Activated naive CD8-positive, alpha-beta T cell treated with anti-CD3 and anti-CD28 coated beads, Interleukin-2, amount 50 U/mL, for 24 hours (primary cell): ENCODE measurements at regions not wholly inside any gene's neighbourhood (a gene's known extent, or its start where the extent isn't known, plus 50 kb on each side); places are given as distances from the start of the nearest gene placed in this dataset.
A peak's percentile ranks its signal among the peaks of the same experiment; 100 is the strongest.
"Not testable (repeated sequence)": the region's sequence is repeated elsewhere in the genome, so short reads cannot be mapped to it uniquely, and the experiment has no call there.

Experiments used
- ATAC-seq: fragments of 150-1000 bp; cut with Tn5 transposase; one replicate; pipeline ENCODE4 v1.10.0; 2021
- DNase-seq: peaks from one replicate; pipeline ENCODE4 v3.0.0; 2021
- H3K27ac Mint-ChIP-seq: one replicate; pipeline ENCODE4 v1.8.0; 2021; ENCODE audit warnings: mild to moderate bottlenecking, mixed read lengths
- H3K27me3 Mint-ChIP-seq: one replicate; pipeline ENCODE4 v1.8.0; 2021; ENCODE audit warnings: mixed read lengths
- H3K36me3 Mint-ChIP-seq: one replicate; pipeline ENCODE4 v1.8.0; 2021; ENCODE audit warnings: low read depth, mixed read lengths
- H3K4me1 Mint-ChIP-seq: one replicate; pipeline ENCODE4 v1.8.0; 2021; ENCODE audit warnings: mixed read lengths
- H3K4me3 Mint-ChIP-seq: one replicate; pipeline ENCODE4 v1.8.0; 2021; ENCODE audit warnings: mild to moderate bottlenecking, moderate library complexity, mixed read lengths
- H3K9me3 Mint-ChIP-seq: one replicate; pipeline ENCODE4 v1.8.0; 2021; ENCODE audit warnings: mixed read lengths

GRCh38 chr10:133689897-133690296, 63.3 kb upstream of the FRG2B start:
- not testable (repeated sequence) for H3K4me3 Mint-ChIP-seq, ATAC-seq, DNase-seq, H3K9me3 Mint-ChIP-seq, H3K27me3 Mint-ChIP-seq, H3K36me3 Mint-ChIP-seq, H3K27ac Mint-ChIP-seq, H3K4me1 Mint-ChIP-seq

GRCh38 chr10:133688441-133688912, 61.9 kb upstream of the FRG2B start:
- peak; percentile 11 for ATAC-seq
- H3K4me3 Mint-ChIP-seq, H3K27ac Mint-ChIP-seq: not testable (repeated sequence)

GRCh38 chr10:133687689-133688440, 61.3 kb upstream of the FRG2B start:
- DNase-seq, H3K9me3 Mint-ChIP-seq, H3K27ac Mint-ChIP-seq, H3K4me3 Mint-ChIP-seq, H3K27me3 Mint-ChIP-seq, H3K36me3 Mint-ChIP-seq, H3K4me1 Mint-ChIP-seq: not testable (repeated sequence)
- ATAC-seq = peak; percentile 53

More at GRCh38 chr10:133688441-133688912, 61.9 kb upstream of the FRG2B start:
- H3K9me3 Mint-ChIP-seq, H3K4me1 Mint-ChIP-seq, H3K36me3 Mint-ChIP-seq, DNase-seq, H3K27me3 Mint-ChIP-seq: not testable (repeated sequence)

- H3K36me3 Mint-ChIP-seq, H3K4me3 Mint-ChIP-seq, H3K27ac Mint-ChIP-seq, H3K4me1 Mint-ChIP-seq, H3K27me3 Mint-ChIP-seq, H3K9me3 Mint-ChIP-seq, DNase-seq, ATAC-seq: not testable (repeated sequence)
These were observed 60.4 kb upstream of the FRG2B start for GRCh38 chr10:133686992-133687391.
